ENCODE measurements at regions not wholly inside any gene's neighbourhood (a gene's known extent, or its start where the extent isn't known, plus 50 kb on each side); places are given as distances from the start of the nearest gene placed in this dataset.
A peak's percentile ranks its signal among the peaks of the same experiment; 100 is the strongest.
"Not testable (repeated sequence)": the region's sequence is repeated elsewhere in the genome, so short reads cannot be mapped to it uniquely, and the experiment has no call there.

- intact Hi-C loops (cut with DNase I): no loop called here
- DNase-seq (ENCODE audit: low spot score): no peak
Measured at GRCh38 chr7:46071601-46072000, 150.5 kb upstream of the IGFBP3 start.

GRCh38 chr7:46071076-46071475 lies 150.0 kb upstream of the IGFBP3 start:
- DNase-seq (ENCODE audit: low spot score): no peak
- intact Hi-C loops (cut with DNase I): no loop called here

GRCh38 chr7:46068159-46068558 lies 147.1 kb upstream of the IGFBP3 start:
- intact Hi-C loops (cut with DNase I): no loop called here
- DNase-seq (ENCODE audit: low spot score): no peak

- DNase-seq (ENCODE audit: low spot score): peak; percentile 93
- intact Hi-C loops (cut with DNase I): no loop called here
Measured at GRCh38 chr7:46059308-46060020, 138.4 kb upstream of the IGFBP3 start.

- intact Hi-C loops (cut with DNase I): no loop called here
Measured at GRCh38 chr7:46058086-46058823, 137.2 kb upstream of the IGFBP3 start.

GRCh38 chr7:46054915-46055314 lies 133.8 kb upstream of the IGFBP3 start:
- DNase-seq (ENCODE audit: low spot score): no peak
- intact Hi-C loops (cut with DNase I): no loop called here

More at GRCh38 chr7:46058086-46058823, 137.2 kb upstream of the IGFBP3 start:
- DNase-seq (ENCODE audit: low spot score): no peak

GRCh38 chr7:46054272-46054671 lies 133.2 kb upstream of the IGFBP3 start:
- no peak for DNase-seq (ENCODE audit: low spot score)
- intact Hi-C loops (cut with DNase I): no loop called here

- intact Hi-C loops (cut with DNase I): no loop called here
- DNase-seq (ENCODE audit: low spot score): no peak
Measured at GRCh38 chr7:46047581-46047980, 126.5 kb upstream of the IGFBP3 start.

GRCh38 chr7:46043338-46043737 lies 122.3 kb upstream of the IGFBP3 start:
- DNase-seq (ENCODE audit: low spot score); intact Hi-C loops (cut with DNase I): not testable (repeated sequence)

GRCh38 chr7:46039813-46040212 lies 118.7 kb upstream of the IGFBP3 start:
- DNase-seq (ENCODE audit: low spot score); intact Hi-C loops (cut with DNase I): not testable (repeated sequence)

- DNase-seq (ENCODE audit: low spot score): no peak
- intact Hi-C loops (cut with DNase I): no loop called here
Measured at GRCh38 chr7:46035166-46035565, 114.1 kb upstream of the IGFBP3 start.

GRCh38 chr7:46034056-46034768 lies 113.1 kb upstream of the IGFBP3 start:
- intact Hi-C loops (cut with DNase I): no loop called here
- no peak for DNase-seq (ENCODE audit: low spot score)

- DNase-seq (ENCODE audit: low spot score): no peak
- intact Hi-C loops (cut with DNase I): no loop called here
Measured at GRCh38 chr7:46033592-46033991, 112.5 kb upstream of the IGFBP3 start.

- no peak for DNase-seq (ENCODE audit: low spot score)
- intact Hi-C loops (cut with DNase I): no loop called here
Measured at GRCh38 chr7:46032942-46033341, 111.9 kb upstream of the IGFBP3 start.

- intact Hi-C loops (cut with DNase I): no loop called here
- DNase-seq (ENCODE audit: low spot score): no peak
Measured at GRCh38 chr7:46032353-46032752, 111.3 kb upstream of the IGFBP3 start.

- DNase-seq (ENCODE audit: low spot score): no peak
- intact Hi-C loops (cut with DNase I): no loop called here
Measured at GRCh38 chr7:46029111-46029704, 108.1 kb upstream of the IGFBP3 start.

- DNase-seq (ENCODE audit: low spot score): no peak
- intact Hi-C loops (cut with DNase I): no loop called here
Measured at GRCh38 chr7:46028246-46028645, 107.2 kb upstream of the IGFBP3 start.

GRCh38 chr7:46026741-46027140 lies 105.7 kb upstream of the IGFBP3 start:
- intact Hi-C loops (cut with DNase I): no loop called here
- no peak for DNase-seq (ENCODE audit: low spot score)

GRCh38 chr7:46024263-46024916 lies 103.3 kb upstream of the IGFBP3 start:
- intact Hi-C loops (cut with DNase I): no loop called here
- no peak for DNase-seq (ENCODE audit: low spot score)
